Fibroblast of the conjunctiva (primary cell): ENCODE measurements at regions not wholly inside any gene's neighbourhood (a gene's known extent, or its start where the extent isn't known, plus 50 kb on each side); places are given as distances from the start of the nearest gene placed in this dataset.

Experiments used
- DNase-seq: peaks from one replicate; pipeline ENCODE4 v3.0.0-alpha.2; 2010; ENCODE audit warnings: low read depth

- no peak for DNase-seq
Observed at GRCh38 chr5:175388531-175388930, 55.5 kb downstream of the DRD1 start.

GRCh38 chr5:175387144-175387543, 56.8 kb downstream of the DRD1 start:
- no peak for DNase-seq

GRCh38 chr5:175386526-175386925, 57.5 kb downstream of the DRD1 start:
- DNase-seq = no peak

GRCh38 chr5:175385691-175386362, 58.2 kb downstream of the DRD1 start:
- no peak for DNase-seq

GRCh38 chr5:175384724-175385552, 59.0 kb downstream of the DRD1 start:
- DNase-seq = no peak

- DNase-seq = no peak
Observed at GRCh38 chr5:175383350-175383749, 60.6 kb downstream of the DRD1 start.

- DNase-seq = no peak
Observed at GRCh38 chr5:175382171-175382570, 61.8 kb downstream of the DRD1 start.

GRCh38 chr5:175381130-175381529, 62.9 kb downstream of the DRD1 start:
- no peak for DNase-seq

GRCh38 chr5:175380701-175381100, 63.3 kb downstream of the DRD1 start:
- DNase-seq = no peak

GRCh38 chr5:175379867-175380266, 64.1 kb downstream of the DRD1 start:
- no peak for DNase-seq

GRCh38 chr5:175378444-175379028, 65.4 kb downstream of the DRD1 start:
- no peak for DNase-seq

- DNase-seq = no peak
Observed at GRCh38 chr5:175377816-175378215, 66.2 kb downstream of the DRD1 start.

- DNase-seq = no peak
Observed at GRCh38 chr5:175374166-175374875, 69.7 kb downstream of the DRD1 start.

- no peak for DNase-seq
Observed at GRCh38 chr5:175365866-175366265, 78.1 kb downstream of the DRD1 start.

GRCh38 chr5:175363300-175363699, 80.7 kb downstream of the DRD1 start:
- no peak for DNase-seq

GRCh38 chr5:175357995-175358394, 86.0 kb downstream of the DRD1 start:
- no peak for DNase-seq

- DNase-seq = no peak
Observed at GRCh38 chr5:175356428-175356827, 87.6 kb downstream of the DRD1 start.

- DNase-seq = no peak
Observed at GRCh38 chr5:175354964-175355363, 89.0 kb downstream of the DRD1 start.

- DNase-seq = no peak
Observed at GRCh38 chr5:175353926-175354325, 90.1 kb downstream of the DRD1 start.

GRCh38 chr5:175351897-175352590, 91.9 kb downstream of the DRD1 start:
- no peak for DNase-seq

GRCh38 chr5:175351126-175351525, 92.9 kb downstream of the DRD1 start:
- no peak for DNase-seq

GRCh38 chr5:175347931-175348330, 96.1 kb downstream of the DRD1 start:
- DNase-seq = no peak
